GM18520 (cell line): ENCODE measurements at regions not wholly inside any gene's neighbourhood (a gene's known extent, or its start where the extent isn't known, plus 50 kb on each side); places are given as distances from the start of the nearest gene placed in this dataset.

Source experiments
- ATAC-seq: cut with Tn5 transposase; IDR thresholded peaks from one replicate; pipeline ENCODE4 v1.9.1; 2021; ENCODE audit not compliant: unreplicated experiment

DNA sequence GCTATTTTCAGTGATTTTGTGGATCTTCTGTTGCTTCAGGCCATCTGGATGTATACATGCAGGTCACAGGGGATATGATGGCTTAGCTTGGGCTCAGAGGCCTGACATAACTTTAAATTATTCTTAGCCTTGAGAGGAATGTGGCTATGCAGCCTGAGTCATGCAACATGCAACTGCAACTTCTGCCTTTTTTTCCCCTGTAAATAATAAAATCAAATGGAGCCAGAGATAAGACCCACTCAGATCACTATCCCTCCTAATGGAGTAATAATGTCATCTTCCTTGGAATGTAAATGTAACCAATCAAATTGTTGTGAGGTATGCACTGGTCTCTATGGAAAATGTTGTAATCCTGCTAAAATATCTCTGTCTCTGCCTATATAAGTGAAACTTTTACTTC lies 54.9 kb downstream of the MAGEB17 start:
- no peak for ATAC-seq

GRCh38 chrX:16223385-16223784 lies 56.1 kb downstream of the MAGEB17 start:
- ATAC-seq, result no peak

DNA sequence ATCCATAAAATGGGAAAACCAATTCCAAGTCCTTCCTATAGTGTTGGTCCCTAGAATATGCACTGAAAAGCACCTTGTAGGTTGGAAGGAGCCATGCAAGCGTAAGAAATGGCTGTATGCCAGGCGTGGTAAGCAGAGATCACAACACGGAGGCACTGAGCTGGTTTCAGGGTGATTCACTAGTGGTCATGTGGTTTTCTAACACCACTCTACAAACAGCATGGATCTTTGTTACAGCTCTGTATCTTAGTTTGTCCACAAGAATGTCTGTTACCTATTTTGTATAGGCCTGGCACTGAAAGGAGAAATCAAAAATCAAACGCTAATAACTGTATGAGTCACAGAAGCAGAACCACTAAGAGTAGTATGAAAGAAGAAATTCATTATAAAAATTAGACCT lies 71.9 kb downstream of the MAGEB17 start:
- peak; percentile 74 for ATAC-seq

GRCh38 chrX:16240231-16240905 lies 73.1 kb downstream of the MAGEB17 start:
- no peak for ATAC-seq

DNA sequence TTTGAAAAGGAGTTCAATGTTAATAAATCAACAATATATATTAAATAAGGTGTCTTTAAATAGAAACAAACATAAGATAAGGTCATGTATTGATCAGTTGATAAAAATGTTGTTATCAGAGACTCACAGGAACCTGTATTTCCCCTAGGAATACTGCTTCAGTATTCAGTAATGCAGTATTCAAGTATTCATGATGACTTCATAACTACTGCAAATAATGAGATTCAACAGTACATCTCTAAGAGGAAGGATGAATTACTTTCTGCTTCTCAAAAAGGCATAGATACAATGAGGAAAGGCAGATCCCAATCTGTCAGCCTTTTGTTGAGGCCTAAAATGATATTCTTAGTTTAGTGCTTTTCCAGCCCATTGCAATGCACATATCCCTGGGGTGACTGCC lies 73.7 kb downstream of the MAGEB17 start:
- ATAC-seq, result no peak

GRCh38 chrX:16250296-16250695 lies 83.0 kb downstream of the MAGEB17 start:
- ATAC-seq, result no peak

DNA sequence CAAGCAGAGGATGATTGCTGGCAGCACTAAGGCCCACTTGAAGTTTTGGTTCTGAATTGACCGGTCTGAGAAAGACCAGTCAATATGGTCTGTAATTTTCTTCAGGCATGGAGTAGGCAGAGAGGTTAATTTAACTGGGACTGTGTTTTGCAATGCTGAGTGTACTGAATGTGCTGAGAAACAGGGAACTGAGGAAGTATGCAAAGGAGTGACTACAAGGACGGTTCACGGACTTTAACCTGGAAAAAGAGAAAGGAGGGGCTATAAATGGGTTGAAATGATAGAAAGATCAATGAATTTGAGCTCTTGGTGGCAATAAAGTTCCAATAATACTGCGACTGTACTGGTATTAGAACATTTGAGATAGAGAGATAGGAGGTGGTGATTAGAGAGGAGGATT lies 84.5 kb downstream of the MAGEB17 start:
- ATAC-seq, result no peak

GRCh38 chrX:16258882-16259281 lies 91.6 kb downstream of the MAGEB17 start:
- no peak for ATAC-seq

GRCh38 chrX:16267431-16267830 lies 100.2 kb downstream of the MAGEB17 start:
- no peak for ATAC-seq

DNA sequence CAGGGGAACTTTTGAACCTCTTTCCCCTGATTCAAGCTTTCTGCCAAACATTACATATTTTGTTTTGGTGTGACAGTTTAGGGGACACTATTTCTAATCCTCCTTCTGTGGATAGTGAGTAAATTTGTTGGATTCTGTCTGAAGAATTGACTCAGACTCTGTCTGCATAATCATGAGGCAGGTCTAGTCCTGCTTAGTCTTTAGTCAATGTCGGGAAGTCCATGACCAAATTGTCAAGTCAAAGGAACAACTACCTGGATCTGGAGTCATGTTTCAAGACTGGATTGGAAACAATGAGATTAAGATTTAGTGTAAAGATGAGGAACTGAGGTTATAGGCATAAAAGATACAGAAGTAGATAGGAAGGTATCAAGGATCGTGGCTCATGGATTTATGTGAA lies 100.9 kb downstream of the MAGEB17 start:
- no peak for ATAC-seq

DNA sequence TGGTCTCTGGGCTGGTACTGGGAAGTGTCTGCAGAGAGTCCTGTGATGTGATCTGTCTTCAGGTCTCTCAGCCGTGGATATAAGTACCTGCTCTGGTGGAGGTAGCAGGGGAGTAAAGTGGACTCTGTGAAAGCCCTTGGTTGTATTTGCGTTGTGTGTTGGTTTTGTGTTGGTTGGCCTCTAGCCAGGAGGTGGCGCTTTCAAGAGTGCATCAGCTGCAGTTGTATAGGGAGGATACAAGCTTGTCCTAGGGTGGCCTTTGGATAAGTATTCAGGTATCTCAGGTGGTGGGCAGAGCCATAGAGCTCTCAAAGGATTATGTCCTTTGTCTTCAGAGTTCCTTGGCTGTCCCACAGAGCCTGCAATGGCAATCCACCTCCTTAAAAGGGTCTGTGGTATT lies 111.6 kb downstream of the MAGEB17 start:
- ATAC-seq, result no peak

- no peak for ATAC-seq
Observed at GRCh38 chrX:16282209-16282608, 114.9 kb downstream of the MAGEB17 start.

GRCh38 chrX:16284842-16285241 lies 117.6 kb downstream of the MAGEB17 start:
- no peak for ATAC-seq

DNA sequence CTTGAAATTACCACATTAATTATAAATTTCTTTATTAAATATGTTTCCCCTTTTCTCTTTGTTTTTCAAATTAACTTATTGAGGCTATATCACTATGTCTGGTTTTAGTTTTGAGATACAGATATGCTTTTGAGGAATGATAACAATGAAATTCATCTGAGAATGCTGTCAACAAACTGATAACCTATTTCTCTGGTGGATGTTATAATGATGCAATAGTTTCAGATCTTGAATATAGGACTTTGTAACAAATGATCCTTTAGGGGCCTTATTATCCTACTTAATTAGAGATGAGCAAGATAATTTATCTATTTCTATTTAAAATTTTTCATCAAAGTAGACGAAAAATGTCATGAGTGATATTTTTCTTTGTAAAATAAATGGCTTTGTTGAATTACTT lies 123.7 kb downstream of the MAGEB17 start:
- no peak for ATAC-seq

GRCh38 chrX:16300831-16301230 lies 133.6 kb downstream of the MAGEB17 start:
- no peak for ATAC-seq

DNA sequence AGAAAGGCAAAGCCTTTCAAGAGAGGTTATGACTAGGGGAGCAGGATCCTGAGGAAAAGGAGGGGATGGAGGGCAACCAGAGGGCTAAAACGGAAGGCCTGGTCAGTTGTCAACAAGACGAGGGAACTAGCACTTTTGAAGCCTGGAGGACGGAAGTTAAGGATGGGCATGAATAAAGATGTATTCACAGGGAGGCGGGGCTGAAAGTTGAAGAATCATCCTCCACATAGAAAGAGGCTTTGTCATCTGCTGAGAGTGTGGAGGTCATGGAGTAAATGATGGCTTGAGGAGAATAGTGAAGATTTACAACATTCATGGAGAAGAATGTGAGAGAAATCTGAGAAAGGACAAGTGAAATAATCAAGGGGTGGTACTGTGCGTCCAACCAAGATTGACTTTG lies 137.5 kb downstream of the MAGEB17 start:
- ATAC-seq, result no peak

DNA sequence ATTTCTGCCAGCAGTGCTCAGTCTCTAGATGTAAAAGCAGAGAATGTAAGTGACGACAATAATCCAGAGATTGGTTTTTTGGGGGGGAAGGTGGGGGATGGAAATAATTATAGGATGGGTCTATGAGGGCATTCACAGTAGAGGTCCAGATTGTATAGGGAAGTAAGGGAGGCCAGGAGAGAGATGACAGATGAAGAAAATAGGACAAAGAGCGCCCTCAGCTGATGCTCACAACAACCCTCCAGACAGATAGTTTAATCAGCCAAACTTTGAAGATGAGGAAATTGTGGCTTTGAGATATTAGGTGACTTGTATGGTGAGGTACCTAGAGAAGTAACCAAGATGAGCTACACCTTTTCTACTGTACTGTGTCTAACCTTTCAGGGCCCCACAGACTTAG lies 137.9 kb downstream of the MAGEB17 start:
- no peak for ATAC-seq

DNA sequence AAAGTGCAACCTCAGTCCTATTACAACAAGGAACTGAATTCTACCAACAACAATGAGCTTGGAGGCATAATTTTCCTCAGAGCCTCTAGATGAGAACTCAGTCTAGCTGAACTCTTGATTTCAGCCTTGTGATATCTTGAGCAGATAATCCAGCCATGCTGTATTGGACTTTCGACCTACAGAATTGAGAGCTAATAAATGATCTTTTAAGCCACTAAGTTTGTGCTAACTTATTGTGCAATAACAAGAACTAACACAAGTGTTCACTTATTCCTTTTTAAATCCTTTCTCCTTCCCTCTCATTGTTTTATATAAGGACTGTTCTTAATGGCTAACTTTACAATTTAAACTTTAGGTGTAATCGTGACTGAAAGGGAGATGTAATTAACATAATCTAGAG lies 140.7 kb downstream of the MAGEB17 start:
- no peak for ATAC-seq

- no peak for ATAC-seq
Observed at GRCh38 chrX:16308773-16309172, 141.5 kb downstream of the MAGEB17 start.

GRCh38 chrX:16310326-16310725 lies 143.0 kb downstream of the MAGEB17 start:
- ATAC-seq, result no peak

DNA sequence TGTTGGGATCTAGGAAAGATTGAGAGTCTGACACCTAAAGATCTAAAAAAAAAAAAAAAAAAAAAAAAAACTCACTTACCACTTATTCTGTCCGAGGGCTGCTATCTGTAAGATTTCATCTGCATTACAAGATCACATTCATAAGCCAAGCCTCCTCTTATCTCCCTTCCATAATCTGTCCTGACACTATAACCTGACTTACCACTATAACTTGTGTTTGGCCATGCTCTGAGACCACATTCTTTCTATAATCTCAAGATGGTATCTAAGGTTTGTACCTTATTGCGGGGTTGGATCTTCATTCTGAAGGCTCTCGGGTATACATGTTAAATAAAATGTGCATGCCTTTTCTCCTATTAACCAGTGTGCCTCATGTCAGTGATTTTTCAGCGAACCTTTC lies 144.4 kb downstream of the MAGEB17 start:
- no peak for ATAC-seq

DNA sequence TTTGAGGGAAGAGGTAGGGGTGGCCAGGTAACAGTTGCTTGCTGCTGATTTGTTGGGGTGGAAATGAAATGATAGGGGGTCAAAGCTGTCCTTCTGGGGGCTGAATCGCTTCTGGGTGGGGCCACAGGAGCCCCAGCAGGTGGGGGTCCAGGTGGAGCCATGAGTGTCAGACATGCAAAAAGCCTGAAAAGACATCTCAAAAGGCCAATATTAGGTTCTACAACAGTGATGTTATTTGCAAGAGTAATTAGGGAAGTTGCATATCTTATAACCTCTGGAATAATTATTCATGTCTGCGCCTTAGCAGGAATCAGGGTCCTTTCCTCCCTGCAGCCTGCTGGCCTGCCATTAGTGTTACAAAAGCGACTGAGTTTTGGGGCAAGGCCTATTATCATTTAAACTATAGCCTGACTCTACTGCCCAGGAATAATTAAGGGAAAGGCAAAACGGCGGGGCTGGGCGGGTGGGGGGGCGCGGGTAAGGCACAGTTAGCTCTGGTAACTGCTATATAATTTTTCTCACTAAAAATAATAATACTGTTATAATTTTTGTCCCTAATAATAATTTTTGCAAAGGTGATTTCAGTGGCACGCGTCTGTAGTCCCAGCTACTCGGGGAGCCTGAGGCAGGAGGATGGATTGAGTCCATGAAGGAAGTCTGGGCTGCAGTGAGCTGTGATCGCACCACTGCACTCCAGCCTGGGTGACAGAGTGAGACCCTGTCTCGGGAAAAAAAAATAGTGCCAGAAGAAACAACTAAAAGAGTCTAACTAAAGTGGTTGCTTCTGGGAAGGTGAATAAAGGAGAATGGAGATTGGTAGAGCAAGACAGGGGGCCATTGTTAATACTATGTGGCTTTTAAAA lies 145.7 kb downstream of the MAGEB17 start:
- no peak for ATAC-seq

- ATAC-seq, result no peak
Observed at GRCh38 chrX:16316331-16316730, 149.1 kb downstream of the MAGEB17 start.
